Naive thymus-derived CD4-positive, alpha-beta T cell (primary cell): ENCODE measurements at regions not wholly inside any gene's neighbourhood (a gene's known extent, or its start where the extent isn't known, plus 50 kb on each side); places are given as distances from the start of the nearest gene placed in this dataset.

Experiments
- ATAC-seq: fragments of 150-1000 bp; cut with Tn5 transposase; 2 replicates; pipeline ENCODE4 v1.10.0; 2021; ENCODE audit warnings: mild to moderate bottlenecking, moderate library complexity
- CTCF ChIA-PET: fragments of 350-600 bp; sonication (Branson Sonifier 250); formaldehyde crosslinking; loops from one replicate; lab custom pipeline; 2021; ENCODE audit warnings: antibody characterized with exemption; lab: Charles Lee
- POLR2A ChIA-PET: fragments of 350-600 bp; sonication (Branson Sonifier 250); formaldehyde crosslinking; loops from one replicate; lab custom pipeline; 2021; ENCODE audit warnings: antibody characterized with exemption, inconsistent platforms; lab: Charles Lee
- DNase-seq, 9 donors: peaks; one replicate each; pipeline versions ENCODE4 v3.0.0 to v3.0.0-alpha.2; 2020 to 2022; ENCODE audit warnings: mixed read lengths in 1 of 9
- H3K27ac ChIP-seq: one replicate; pipeline ENCODE4 v1.7.0; 2013; ENCODE audit warnings: mild to moderate bottlenecking, low read depth, low read length, moderate library complexity
- H3K27me3 ChIP-seq, 2 donors: one replicate each; pipeline ENCODE4 v1.7.0; 2013; ENCODE audit warnings: low read length in 2 of 2, mild to moderate bottlenecking in 2 of 2, moderate library complexity in 2 of 2; ENCODE audit not compliant: control insufficient read depth in 2 of 2, insufficient read depth in 2 of 2
- H3K36me3 ChIP-seq, 3 experiments: 1 replicate in 2 of 3; 2 replicates in 1 of 3; pipeline ENCODE4 v1.7.0; 2013; ENCODE audit warnings: low read length in 3 of 3, mild to moderate bottlenecking in 3 of 3, moderate library complexity in 1 of 3; ENCODE audit not compliant: insufficient read depth in 3 of 3, control insufficient read depth in 2 of 3
- H3K4me1 ChIP-seq, 2 donors: one replicate each; pipeline ENCODE4 v1.7.0; 2013; ENCODE audit warnings: low read length in 2 of 2, mild to moderate bottlenecking in 2 of 2, moderate library complexity in 1 of 2; ENCODE audit not compliant: control insufficient read depth in 2 of 2, insufficient read depth in 2 of 2
- H3K4me3 ChIP-seq: 2 replicates; pipeline ENCODE4 v1.7.0; 2013; ENCODE audit warnings: mild to moderate bottlenecking, low read length
- H3K9me3 ChIP-seq, 3 experiments: 1 replicate in 2 of 3; 2 replicates in 1 of 3; pipeline ENCODE4 v1.7.0; 2013; ENCODE audit warnings: low read length in 3 of 3; ENCODE audit not compliant: control insufficient read depth in 2 of 3
- H3K27ac Mint-ChIP-seq, 9 donors: one replicate each; pipeline ENCODE4 v1.8.0; 2020 to 2022; ENCODE audit warnings: mixed read lengths in 9 of 9, mild to moderate bottlenecking in 8 of 9, moderate library complexity in 5 of 9, inconsistent platforms in 2 of 9
- H3K27me3 Mint-ChIP-seq, 5 donors: one replicate each; pipeline ENCODE4 v1.8.0; 2021 to 2022; ENCODE audit warnings: mixed read lengths in 5 of 5, mild to moderate bottlenecking in 1 of 5
- H3K36me3 Mint-ChIP-seq, 5 donors: one replicate each; pipeline ENCODE4 v1.8.0; 2020 to 2022; ENCODE audit warnings: mixed read lengths in 5 of 5, mild to moderate bottlenecking in 3 of 5, inconsistent platforms in 1 of 5
- H3K4me1 Mint-ChIP-seq, 7 donors: one replicate each; pipeline ENCODE4 v1.8.0; 2020 to 2022; ENCODE audit warnings: mixed read lengths in 7 of 7, mild to moderate bottlenecking in 3 of 7, inconsistent platforms in 1 of 7
- H3K4me3 Mint-ChIP-seq, 10 donors: one replicate each; pipeline ENCODE4 v1.8.0; 2020 to 2022; ENCODE audit warnings: mild to moderate bottlenecking in 10 of 10, mixed read lengths in 10 of 10, moderate library complexity in 6 of 10, inconsistent platforms in 2 of 10
- H3K9me3 Mint-ChIP-seq, 11 donors: one replicate each; pipeline ENCODE4 v1.8.0; 2020 to 2022; ENCODE audit warnings: mixed read lengths in 11 of 11, mild to moderate bottlenecking in 4 of 11, inconsistent platforms in 1 of 11, moderate library complexity in 1 of 11
- intact Hi-C, 2 donors: fragments of 100-400 bp; cut with micrococcal nuclease; formaldehyde crosslinking; loops; one replicate each; pipeline ENCODE4 v1.15.1; 2023

- ChIA-PET CTCF (no interaction called here), POLR2A (no interaction called here)
- DNase-seq (no peak), ATAC-seq (no peak)
- no peak overlapping the region for H3K4me3 Mint-ChIP-seq
- H3K36me3 Mint-ChIP-seq, result no peaks in the 10 kb centered on the region
- Histone ChIP-seq H3K36me3 (no peaks in the 10 kb centered on the region), H3K9me3 (no peaks in the 10 kb centered on the region), H3K27me3 (no peaks in the 10 kb centered on the region), H3K4me3 (no peak overlapping the region), H3K27ac (no peak overlapping the region), H3K4me1 (no peaks in the 10 kb centered on the region)
- no peak overlapping the region for H3K27ac Mint-ChIP-seq
- no peaks in the 10 kb centered on the region for H3K4me1 Mint-ChIP-seq
- H3K9me3 Mint-ChIP-seq, result peaks cover 0 to 40% (median 3%) of the 10 kb centered on the region in 11 donors
- no peaks in the 10 kb centered on the region for H3K27me3 Mint-ChIP-seq
- intact Hi-C loops, result no loop called here
Measured at GRCh38 chr5:30413540-30413939, 779.9 kb upstream of the CDH6 start.

GRCh38 chr5:30405821-30406220 is 787.7 kb upstream of the CDH6 start:
- H3K4me3 ChIP-seq, result no peak overlapping the region
- no peaks in the 10 kb centered on the region for H3K36me3 ChIP-seq
- H3K27me3 Mint-ChIP-seq, result no peaks in the 10 kb centered on the region
- POLR2A ChIA-PET, result no interaction called here
- no peaks in the 10 kb centered on the region for H3K9me3 ChIP-seq
- no peak overlapping the region for H3K4me3 Mint-ChIP-seq
- H3K9me3 Mint-ChIP-seq, result peaks cover 0 to 25% (median 4%) of the 10 kb centered on the region in 11 donors
- CTCF ChIA-PET, result no interaction called here
- H3K4me1 Mint-ChIP-seq, result no peaks in the 10 kb centered on the region
- no peak overlapping the region for H3K27ac Mint-ChIP-seq
- no peaks in the 10 kb centered on the region for H3K36me3 Mint-ChIP-seq
- DNase-seq, result no peak
- no peak overlapping the region for H3K27ac ChIP-seq
- H3K27me3 ChIP-seq, result no peaks in the 10 kb centered on the region
- intact Hi-C loops, result no loop called here
- no peak for ATAC-seq
- H3K4me1 ChIP-seq, result no peaks in the 10 kb centered on the region

DNA sequence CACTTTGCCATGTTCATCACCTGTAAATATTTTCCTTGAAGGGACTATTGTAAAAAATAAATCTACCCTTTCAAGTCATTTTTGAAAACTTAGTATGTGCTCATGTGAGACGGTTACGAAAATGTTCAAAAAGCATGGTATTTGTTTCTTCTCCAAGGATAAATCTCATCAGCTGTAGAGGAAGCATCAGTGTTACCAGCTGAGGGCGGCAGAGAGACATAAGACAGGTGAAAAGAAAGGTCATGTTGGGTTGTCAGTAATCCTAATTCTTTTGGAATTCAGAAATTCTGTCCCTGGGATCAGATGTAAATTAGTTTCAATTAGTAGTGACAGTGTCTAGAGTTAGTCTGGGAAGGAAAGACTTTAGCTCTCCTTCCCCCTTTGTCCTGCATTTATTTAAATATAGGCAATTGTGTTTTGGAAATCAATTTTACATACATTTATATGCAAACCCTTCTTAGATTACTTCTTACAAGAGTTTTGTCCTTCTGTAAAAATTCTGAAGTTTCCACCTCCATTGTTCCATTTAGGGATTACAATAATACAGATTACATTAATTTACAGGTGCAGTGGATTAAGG is 791.9 kb upstream of the CDH6 start:
- no peaks in the 10 kb centered on the region for H3K9me3 ChIP-seq
- no peaks in the 10 kb centered on the region for H3K27me3 ChIP-seq
- DNase-seq (no peak), ATAC-seq (no peak)
- H3K27ac ChIP-seq, result no peak overlapping the region
- CTCF ChIA-PET, result no interaction called here
- H3K36me3 Mint-ChIP-seq, result no peaks in the 10 kb centered on the region
- no peaks in the 10 kb centered on the region for H3K36me3 ChIP-seq
- H3K4me3 Mint-ChIP-seq, result no peak overlapping the region
- H3K4me1 ChIP-seq, result no peaks in the 10 kb centered on the region
- no peaks in the 10 kb centered on the region for H3K4me1 Mint-ChIP-seq
- H3K4me3 ChIP-seq, result no peak overlapping the region
- H3K9me3 Mint-ChIP-seq, result peaks cover 0 to 21% (median 7%) of the 10 kb centered on the region in 11 donors
- intact Hi-C loops, result no loop called here
- no peak overlapping the region for H3K27ac Mint-ChIP-seq
- no peaks in the 10 kb centered on the region for H3K27me3 Mint-ChIP-seq
- POLR2A ChIA-PET, result no interaction called here

- H3K9me3 Mint-ChIP-seq, result peaks cover 0 to 31% (median 10%) of the 10 kb centered on the region in 11 donors
- no peaks in the 10 kb centered on the region for H3K27me3 ChIP-seq
Measured at GRCh38 chr5:30398423-30398822, 795.1 kb upstream of the CDH6 start.

DNA sequence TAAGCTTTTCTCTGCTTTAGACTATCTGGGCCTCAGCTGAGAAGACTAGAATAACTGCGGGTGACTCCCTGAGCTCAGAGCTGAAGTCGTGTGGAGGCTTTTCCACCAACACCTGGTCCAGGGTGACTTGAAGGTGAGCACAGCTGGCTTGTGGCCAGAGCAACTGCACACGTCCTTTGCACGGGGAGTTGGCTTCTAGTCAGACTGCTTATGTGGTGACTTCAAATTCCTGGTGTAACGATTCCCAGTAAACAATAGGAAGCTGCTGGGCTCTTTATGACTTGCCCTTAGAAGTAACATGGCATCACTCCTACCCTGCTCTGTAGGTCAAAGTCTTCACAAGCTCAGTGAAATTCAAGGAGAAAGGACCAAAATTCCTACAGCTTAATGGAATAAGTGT is 800.6 kb upstream of the CDH6 start:
- Histone ChIP-seq H3K4me3 (no peak overlapping the region), H3K4me1 (no peaks in the 10 kb centered on the region), H3K27me3 (no peaks in the 10 kb centered on the region), H3K36me3 (no peaks in the 10 kb centered on the region), H3K27ac (no peak overlapping the region), H3K9me3 (peaks cover 0 to 7% (median 0%) of the 10 kb centered on the region in 3 experiments)
- no peaks in the 10 kb centered on the region for H3K27me3 Mint-ChIP-seq
- ATAC-seq (no peak), DNase-seq (no peak)
- POLR2A ChIA-PET, result no interaction called here
- no peak overlapping the region for H3K4me3 Mint-ChIP-seq
- no peak overlapping the region for H3K27ac Mint-ChIP-seq
- H3K4me1 Mint-ChIP-seq, result no peaks in the 10 kb centered on the region
- CTCF ChIA-PET, result no interaction called here
- intact Hi-C loops, result no loop called here
- H3K9me3 Mint-ChIP-seq, result peaks cover 0 to 41% (median 9%) of the 10 kb centered on the region in 11 donors
- H3K36me3 Mint-ChIP-seq, result no peaks in the 10 kb centered on the region

More at GRCh38 chr5:30398423-30398822, 795.1 kb upstream of the CDH6 start:
- DNase-seq, result no peak
- H3K4me3 Mint-ChIP-seq, result no peak overlapping the region
- POLR2A ChIA-PET, result no interaction called here
- Histone ChIP-seq H3K9me3 (no peaks in the 10 kb centered on the region), H3K27ac (no peak overlapping the region), H3K4me3 (no peak overlapping the region), H3K36me3 (no peaks in the 10 kb centered on the region), H3K4me1 (no peaks in the 10 kb centered on the region)
- intact Hi-C loops, result no loop called here
- H3K36me3 Mint-ChIP-seq, result no peaks in the 10 kb centered on the region
- H3K27ac Mint-ChIP-seq, result no peak overlapping the region
- CTCF ChIA-PET, result interaction anchor here (0.5 kb wide), 1 partner anchor 1182 kb away, joined by 3 read pairs; no protein-coding TSS in a partner anchor
- no peak for ATAC-seq
- H3K27me3 Mint-ChIP-seq, result no peaks in the 10 kb centered on the region
- H3K4me1 Mint-ChIP-seq, result no peaks in the 10 kb centered on the region

DNA sequence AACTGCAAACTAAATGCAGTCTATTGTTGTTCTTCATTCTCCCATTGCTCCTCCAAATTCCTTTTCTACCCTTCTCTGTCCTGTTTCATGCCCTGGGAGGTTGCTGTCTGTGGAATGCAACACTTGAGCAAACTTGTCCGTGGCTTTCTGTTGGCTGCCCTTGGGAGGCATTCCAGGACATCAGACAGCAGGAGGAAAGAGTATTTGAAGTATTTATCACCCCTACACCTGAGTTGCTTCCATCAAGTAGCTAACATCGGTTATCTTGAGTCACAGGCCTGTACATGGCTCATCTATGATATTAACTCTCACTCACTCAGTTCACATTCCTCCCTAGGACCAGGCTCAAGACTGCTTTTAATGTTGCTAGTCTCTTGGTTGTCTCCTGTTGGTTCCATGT is 803.4 kb upstream of the CDH6 start:
- intact Hi-C loops, result no loop called here
- no peaks in the 10 kb centered on the region for H3K27me3 ChIP-seq
- H3K9me3 ChIP-seq, result peaks cover 0 to 7% (median 0%) of the 10 kb centered on the region in 3 experiments
- Mint-ChIP-seq H3K27ac (no peak overlapping the region), H3K36me3 (no peaks in the 10 kb centered on the region), H3K4me1 (no peaks in the 10 kb centered on the region), H3K27me3 (no peaks in the 10 kb centered on the region), H3K4me3 (no peak overlapping the region), H3K9me3 (peaks cover 0 to 47% (median 6%) of the 10 kb centered on the region in 11 donors)
- H3K36me3 ChIP-seq, result no peaks in the 10 kb centered on the region
- POLR2A ChIA-PET, result no interaction called here
- no peak overlapping the region for H3K27ac ChIP-seq
- DNase-seq (no peak), ATAC-seq (no peak)
- H3K4me1 ChIP-seq, result no peaks in the 10 kb centered on the region
- no peak overlapping the region for H3K4me3 ChIP-seq
- CTCF ChIA-PET, result no interaction called here

- Histone ChIP-seq H3K36me3 (no peaks in the 10 kb centered on the region), H3K9me3 (peaks cover 0 to 7% (median 0%) of the 10 kb centered on the region in 3 experiments), H3K27ac (no peak overlapping the region), H3K4me1 (no peaks in the 10 kb centered on the region), H3K27me3 (no peaks in the 10 kb centered on the region), H3K4me3 (no peak overlapping the region)
- Mint-ChIP-seq H3K27me3 (no peaks in the 10 kb centered on the region), H3K4me1 (no peaks in the 10 kb centered on the region), H3K4me3 (no peak overlapping the region), H3K9me3 (peaks cover 0 to 43% (median 5%) of the 10 kb centered on the region in 11 donors), H3K36me3 (no peaks in the 10 kb centered on the region), H3K27ac (no peak overlapping the region)
- no peak for DNase-seq
- no peak for ATAC-seq
- intact Hi-C loops, result no loop called here
- ChIA-PET POLR2A (no interaction called here), CTCF (no interaction called here)
Measured at GRCh38 chr5:30387974-30388632, 805.4 kb upstream of the CDH6 start.
